GM23248 (cell line): ENCODE measurements at regions not wholly inside any gene's neighbourhood (a gene's known extent, or its start where the extent isn't known, plus 50 kb on each side); places are given as distances from the start of the nearest gene placed in this dataset.
"Not testable (repeated sequence)": the region's sequence is repeated elsewhere in the genome, so short reads cannot be mapped to it uniquely, and the experiment has no call there.

Experiments
- DNase-seq: peaks from one replicate; pipeline ENCODE4 v3.0.0-alpha.2; 2015
- H2AFZ ChIP-seq: fragments of 200-600 bp; sonication (generic); 2 replicates; pipeline ENCODE4 v1.6.1; 2016; ENCODE audit warnings: antibody characterized with exemption
- H3F3A ChIP-seq: fragments of 200-600 bp; sonication (generic); 2 replicates; pipeline ENCODE4 v1.6.1; 2016; ENCODE audit warnings: mild to moderate bottlenecking, antibody characterized with exemption, mixed run types; ENCODE audit not compliant: insufficient read depth
- H3K27ac ChIP-seq: fragments of 200-600 bp; sonication (generic); 2 replicates; pipeline ENCODE4 v1.5.1; 2016; ENCODE audit warnings: mild to moderate bottlenecking
- H3K27me3 ChIP-seq: fragments of 200-600 bp; sonication (generic); replicated peaks from 2 replicates; pipeline ENCODE4 v1.6.1; 2016; ENCODE audit warnings: mild to moderate bottlenecking; ENCODE audit not compliant: insufficient read depth
- H3K36me3 ChIP-seq: fragments of 200-600 bp; sonication (generic); 2 replicates; pipeline ENCODE4 v1.6.1; 2016; ENCODE audit warnings: low read depth, mild to moderate bottlenecking
- H3K4me1 ChIP-seq: fragments of 200-600 bp; sonication (generic); 2 replicates; pipeline ENCODE4 v1.6.1; 2016; ENCODE audit warnings: mild to moderate bottlenecking; ENCODE audit not compliant: insufficient read depth
- H3K4me2 ChIP-seq: fragments of 200-600 bp; sonication (generic); one replicate; pipeline ENCODE4 v1.6.1; 2016; ENCODE audit warnings: mild to moderate bottlenecking; ENCODE audit not compliant: unreplicated experiment
- H3K4me3 ChIP-seq: fragments of 200-600 bp; sonication (generic); 2 replicates; pipeline ENCODE4 v1.5.1; 2016; ENCODE audit warnings: mild to moderate bottlenecking
- H3K79me2 ChIP-seq: fragments of 200-600 bp; sonication (generic); 2 replicates; pipeline ENCODE4 v1.6.1; 2016; ENCODE audit warnings: mild to moderate bottlenecking; ENCODE audit not compliant: insufficient read depth
- H3K9ac ChIP-seq: fragments of 200-600 bp; sonication (generic); 2 replicates; pipeline ENCODE4 v1.6.1; 2016; ENCODE audit warnings: mild to moderate bottlenecking
- H3K9me2 ChIP-seq: fragments of 200-600 bp; sonication (generic); 2 replicates; pipeline ENCODE4 v1.6.1; 2016; ENCODE audit warnings: mixed run types, mild to moderate bottlenecking, moderate library complexity; ENCODE audit not compliant: insufficient read depth
- H3K9me3 ChIP-seq: fragments of 200-600 bp; sonication (generic); one replicate; pipeline ENCODE4 v1.6.1; 2017; ENCODE audit warnings: low read depth
- H4K20me1 ChIP-seq: fragments of 200-600 bp; sonication (generic); 2 replicates; pipeline ENCODE4 v1.6.0; 2016; ENCODE audit not compliant: insufficient read depth
- EZH2 ChIP-seq: fragments of 200-600 bp; sonication (generic); IDR thresholded peaks from 2 replicates; pipeline ENCODE4 v1.6.1; 2018; ENCODE audit warnings: antibody characterized with exemption, mild to moderate bottlenecking; ENCODE audit not compliant: insufficient read depth, poor library complexity, severe bottlenecking
- EZH2phosphoT487 ChIP-seq: fragments of 200-600 bp; sonication (generic); IDR thresholded peaks from 2 replicates; pipeline ENCODE4 v1.6.1; 2018; ENCODE audit warnings: antibody characterized with exemption, moderate library complexity, mild to moderate bottlenecking, low read depth; ENCODE audit not compliant: insufficient read depth
- WGBS, 2 experiments: methylation state at CpG; one replicate each; pipeline ENCODE4 v1.1.6; 2015 to 2017; ENCODE audit warnings: low lambda C conversion rate in 2 of 2, low coverage in 1 of 2; ENCODE audit errors: missing lambda C conversion rate in 2 of 2; 5-methylcytosine and 5-hydroxymethylcytosine counted together
- in situ Hi-C: fragments of 300-500 bp; cut with MboI; formaldehyde crosslinking; loops from 2 replicates; pipeline ENCODE4 v1.15.0; 2020

- H3K4me1 ChIP-seq = no peaks in the 10 kb centered on the region
- no peaks in the 10 kb centered on the region for H3K9me2 ChIP-seq
- in situ Hi-C loops = no loop called here
- H3K36me3 ChIP-seq = no peaks in the 10 kb centered on the region
- no peak overlapping the region for H3K9ac ChIP-seq
- H3K79me2 ChIP-seq = no peaks in the 10 kb centered on the region
- H3K27ac ChIP-seq = no peak overlapping the region
- 52% methylated on average over 3 of the region's 3 CpGs for WGBS, 2 experiments
- no peak overlapping the region for H2AFZ ChIP-seq
- H3F3A ChIP-seq = no peaks in the 10 kb centered on the region
- no peak overlapping the region for H3K4me3 ChIP-seq
- no peak overlapping the region for H3K4me2 ChIP-seq
- no peaks in the 10 kb centered on the region for H3K9me3 ChIP-seq
- H4K20me1 ChIP-seq = no peaks in the 10 kb centered on the region
- TF ChIP-seq EZH2phosphoT487 (no peak), EZH2 (no peak)
- H3K27me3 ChIP-seq = no peaks in the 10 kb centered on the region
- DNase-seq = no peak
Measured at GRCh38 chr1:82371844-82372498, 571.2 kb downstream of the ADGRL2 start.

DNA sequence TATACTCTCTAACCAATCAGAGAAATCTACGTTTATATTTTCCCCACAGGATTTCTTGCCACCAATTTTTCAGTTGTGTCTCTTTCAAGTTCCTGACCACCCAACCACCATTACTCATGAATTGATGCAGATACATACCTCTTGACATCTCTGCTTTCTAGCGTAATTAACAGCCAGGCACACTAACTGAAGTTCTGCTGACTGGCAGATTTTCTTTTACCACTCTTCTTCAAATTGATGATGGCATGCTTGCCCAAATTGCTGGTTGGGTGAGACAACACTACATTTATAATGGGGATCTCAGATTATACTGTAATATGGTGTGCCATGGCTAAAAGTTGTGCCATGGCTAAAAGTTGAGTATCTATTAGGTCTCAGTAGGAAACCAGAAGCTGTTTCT is 566.7 kb downstream of the ADGRL2 start:
- Histone ChIP-seq H3K4me2 (no peak overlapping the region), H3K4me3 (no peak overlapping the region), H3K9me3 (no peaks in the 10 kb centered on the region), H3K79me2 (no peaks in the 10 kb centered on the region), H3K36me3 (no peaks in the 10 kb centered on the region), H3K9ac (no peak overlapping the region), H3K27me3 (no peaks in the 10 kb centered on the region), H3F3A (no peaks in the 10 kb centered on the region), H2AFZ (no peak overlapping the region), H3K27ac (no peak overlapping the region), H3K9me2 (no peaks in the 10 kb centered on the region), H4K20me1 (no peaks in the 10 kb centered on the region), H3K4me1 (no peaks in the 10 kb centered on the region)
- DNase-seq = no peak
- 63 to 75% methylated on average over 2 of the region's 2 CpGs for WGBS, 2 experiments
- TF ChIP-seq EZH2 = no peak
- TF ChIP-seq EZH2phosphoT487 = no peak
- in situ Hi-C loops = no loop called here

DNA sequence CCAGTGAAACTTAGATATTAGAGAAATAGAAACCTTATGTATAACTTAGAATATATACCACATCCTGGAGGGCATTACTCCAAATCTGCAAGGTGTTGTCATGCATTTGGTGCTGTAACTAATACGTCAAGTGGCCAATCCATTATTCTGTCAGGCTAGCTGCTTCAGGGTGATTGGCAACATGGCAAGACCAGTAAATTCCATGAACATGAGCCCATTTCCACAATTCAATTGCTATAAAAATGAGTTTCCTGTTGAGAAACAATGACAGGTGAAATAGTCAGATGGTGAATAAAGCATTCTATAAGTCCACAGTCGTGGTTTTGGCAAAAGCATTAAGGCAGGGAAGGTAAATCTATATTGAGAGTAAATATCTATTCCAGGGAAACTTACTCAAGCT is 566.0 kb downstream of the ADGRL2 start:
- WGBS, 2 experiments = 49 to 50% methylated on average over 2 of the region's 2 CpGs
- no peaks in the 10 kb centered on the region for H3K9me2 ChIP-seq
- no peak overlapping the region for H3K9ac ChIP-seq
- no peak for DNase-seq
- H3K4me2 ChIP-seq = no peak overlapping the region
- H3K79me2 ChIP-seq = no peaks in the 10 kb centered on the region
- no peaks in the 10 kb centered on the region for H3K27me3 ChIP-seq
- H3K4me3 ChIP-seq = no peak overlapping the region
- no peaks in the 10 kb centered on the region for H3K36me3 ChIP-seq
- H3K27ac ChIP-seq = no peak overlapping the region
- TF ChIP-seq EZH2 (no peak), EZH2phosphoT487 (no peak)
- no peaks in the 10 kb centered on the region for H4K20me1 ChIP-seq
- H2AFZ ChIP-seq = no peak overlapping the region
- H3K4me1 ChIP-seq = no peaks in the 10 kb centered on the region
- no peaks in the 10 kb centered on the region for H3K9me3 ChIP-seq
- H3F3A ChIP-seq = no peaks in the 10 kb centered on the region
- in situ Hi-C loops = no loop called here

- in situ Hi-C loops, H3K27ac ChIP-seq, H3K79me2 ChIP-seq, H3K4me1 ChIP-seq, H3K9ac ChIP-seq, H3K36me3 ChIP-seq, H3K4me3 ChIP-seq, H2AFZ ChIP-seq, H4K20me1 ChIP-seq, H3F3A ChIP-seq, H3K27me3 ChIP-seq, DNase-seq, H3K9me3 ChIP-seq, H3K9me2 ChIP-seq, H3K4me2 ChIP-seq: not testable (repeated sequence)
- 70 to 83% methylated on average over 5 of the region's 5 CpGs for WGBS, 2 experiments
Measured at GRCh38 chr1:82359541-82359940, 558.8 kb downstream of the ADGRL2 start.

- H3K4me1 ChIP-seq, in situ Hi-C loops: not testable (repeated sequence)
Measured at GRCh38 chr1:82358706-82359105, 558.0 kb downstream of the ADGRL2 start.

GRCh38 chr1:82354546-82354945 is 553.8 kb downstream of the ADGRL2 start:
- H3F3A ChIP-seq, H3K27ac ChIP-seq, H4K20me1 ChIP-seq, H3K4me3 ChIP-seq, in situ Hi-C loops, H3K36me3 ChIP-seq, H3K79me2 ChIP-seq, H3K9me2 ChIP-seq, H3K4me2 ChIP-seq, H2AFZ ChIP-seq, DNase-seq, H3K9me3 ChIP-seq, H3K9ac ChIP-seq, H3K4me1 ChIP-seq, H3K27me3 ChIP-seq: not testable (repeated sequence)
- WGBS, 2 experiments = 38 to 42% methylated on average over 5 of the region's 5 CpGs

More at GRCh38 chr1:82358706-82359105, 558.0 kb downstream of the ADGRL2 start:
- 44 to 57% methylated on average over 4 of the region's 4 CpGs for WGBS, 2 experiments
- not testable (repeated sequence) for DNase-seq, H3F3A ChIP-seq, H3K4me3 ChIP-seq, H4K20me1 ChIP-seq, H3K9me2 ChIP-seq, H3K4me2 ChIP-seq, H3K27me3 ChIP-seq, H3K27ac ChIP-seq, H3K79me2 ChIP-seq, H3K9ac ChIP-seq, H3K36me3 ChIP-seq, H2AFZ ChIP-seq, H3K9me3 ChIP-seq
